GM10266 (cell line): ENCODE measurements at regions not wholly inside any gene's neighbourhood (a gene's known extent, or its start where the extent isn't known, plus 50 kb on each side); places are given as distances from the start of the nearest gene placed in this dataset.

ENCODE experiments used
- DNase-seq: peaks from one replicate; pipeline ENCODE4 v3.0.0; 2012; ENCODE audit errors: extremely low spot score
- CTCF ChIP-seq: IDR thresholded peaks from 2 replicates; pipeline ENCODE4 v1.5.1; 2012; ENCODE audit warnings: mild to moderate bottlenecking, low read depth; ENCODE audit not compliant: control insufficient read depth, insufficient read depth; ENCODE audit errors: missing control alignments

- DNase-seq = no peak
- TF ChIP-seq CTCF = no peak
Observed at GRCh38 chr2:57343391-57344006, 703.1 kb upstream of the VRK2 start.

GRCh38 chr2:57368190-57368589, 678.4 kb upstream of the VRK2 start:
- TF ChIP-seq CTCF = no peak
- no peak for DNase-seq

GRCh38 chr2:57370882-57371585, 675.6 kb upstream of the VRK2 start:
- TF ChIP-seq CTCF = no peak
- DNase-seq = no peak

GRCh38 chr2:57372237-57372984, 674.2 kb upstream of the VRK2 start:
- DNase-seq = no peak
- TF ChIP-seq CTCF = no peak

- no peak for DNase-seq
- no peak for TF ChIP-seq CTCF
Observed at GRCh38 chr2:57373530-57373929, 673.1 kb upstream of the VRK2 start.

GRCh38 chr2:57376985-57377384, 669.6 kb upstream of the VRK2 start:
- peak; percentile 23 for TF ChIP-seq CTCF

GRCh38 chr2:57386305-57386704, 660.3 kb upstream of the VRK2 start:
- DNase-seq = no peak
- TF ChIP-seq CTCF = no peak

More at GRCh38 chr2:57376985-57377384, 669.6 kb upstream of the VRK2 start:
- DNase-seq = no peak
